ENCODE measurements at regions not wholly inside any gene's neighbourhood (a gene's known extent, or its start where the extent isn't known, plus 50 kb on each side); places are given as distances from the start of the nearest gene placed in this dataset.

- no peak for DNase-seq
Measured at GRCh38 chr10:110355141-110355831, 50.6 kb upstream of the SMNDC1 start.

DNA sequence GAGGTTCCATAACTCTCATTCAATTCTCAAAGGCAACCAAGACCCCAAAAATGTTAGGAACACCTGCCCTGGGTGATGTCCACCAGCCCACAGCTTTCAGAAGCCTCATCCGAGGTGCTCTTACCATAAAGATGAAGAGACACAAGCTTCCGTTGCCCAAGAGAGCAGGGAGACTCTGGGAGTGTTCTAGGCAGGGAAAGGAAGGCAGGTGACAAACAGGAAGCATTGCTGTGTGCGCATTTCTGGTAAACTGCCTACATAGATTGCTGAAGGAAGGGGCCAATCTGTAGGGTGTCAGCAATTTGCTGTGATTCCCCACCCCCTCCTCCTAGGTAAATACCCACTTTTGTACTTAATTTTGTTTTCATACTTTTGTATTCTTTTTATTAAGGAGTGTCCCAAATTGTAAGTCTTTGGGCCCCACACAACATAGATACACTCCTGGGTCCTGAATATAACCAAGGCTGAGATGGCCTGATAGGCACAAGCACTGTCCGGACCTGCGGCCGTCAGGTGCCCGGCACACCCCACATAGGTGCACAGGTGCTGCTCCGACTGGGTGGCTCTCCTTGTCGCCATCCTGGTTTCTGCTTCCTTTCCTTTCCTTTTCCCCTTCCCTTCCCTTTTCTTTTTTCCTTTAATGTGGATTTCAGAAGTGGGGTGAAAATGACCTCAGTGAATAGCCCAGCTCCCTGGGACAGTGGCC, 51.4 kb upstream of the SMNDC1 start:
- DNase-seq, result peak; percentile 16

GRCh38 chr10:110356628-110357245, 52.0 kb upstream of the SMNDC1 start:
- peak; percentile 57 for DNase-seq

DNA sequence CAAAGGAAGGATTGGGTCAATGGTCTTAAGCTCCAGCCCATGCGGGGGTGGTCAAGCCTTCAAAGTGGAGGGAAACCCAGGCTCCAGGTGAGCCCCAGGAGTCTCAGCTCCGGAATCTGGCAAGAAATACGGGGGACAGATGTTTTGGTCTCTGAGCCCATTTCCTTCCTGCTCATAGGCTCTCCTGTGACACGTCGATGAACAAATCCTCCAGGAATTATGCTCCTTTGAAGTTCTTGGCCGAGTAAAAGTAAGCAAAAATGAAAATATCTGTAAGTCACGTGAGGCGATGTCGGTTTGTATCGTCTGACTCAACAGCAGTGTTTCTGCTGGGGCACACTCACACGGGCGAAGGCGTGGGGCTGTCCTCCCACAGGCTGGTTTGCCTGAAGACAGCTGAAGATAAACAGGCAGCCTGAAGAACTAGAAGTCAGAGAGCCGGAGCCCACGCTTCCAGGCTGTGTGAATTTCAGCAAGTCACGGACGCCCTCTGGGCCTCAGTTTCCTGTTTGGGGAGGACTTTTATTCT, 52.6 kb upstream of the SMNDC1 start:
- peak; percentile 58 for DNase-seq

DNA sequence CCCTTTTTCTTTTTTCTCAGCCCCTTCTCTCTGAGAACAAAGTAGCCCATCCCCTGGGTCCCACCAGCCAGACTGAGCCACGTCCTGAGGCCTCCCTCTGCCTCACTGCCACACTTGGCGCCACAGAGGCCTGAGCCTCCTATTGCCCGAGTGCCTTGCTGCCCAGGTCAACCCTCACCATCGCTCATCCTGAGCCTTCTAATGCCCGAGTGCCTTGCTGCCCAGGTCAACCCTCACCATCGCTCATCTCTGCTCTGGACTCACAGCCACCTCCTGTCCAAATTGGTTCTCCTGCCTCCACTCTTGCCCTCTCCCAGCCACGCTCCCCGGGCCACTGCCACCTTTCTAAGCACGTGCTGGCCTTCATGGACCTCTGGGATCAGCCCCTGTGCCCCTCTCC, 53.2 kb upstream of the SMNDC1 start:
- DNase-seq, result no peak

DNA sequence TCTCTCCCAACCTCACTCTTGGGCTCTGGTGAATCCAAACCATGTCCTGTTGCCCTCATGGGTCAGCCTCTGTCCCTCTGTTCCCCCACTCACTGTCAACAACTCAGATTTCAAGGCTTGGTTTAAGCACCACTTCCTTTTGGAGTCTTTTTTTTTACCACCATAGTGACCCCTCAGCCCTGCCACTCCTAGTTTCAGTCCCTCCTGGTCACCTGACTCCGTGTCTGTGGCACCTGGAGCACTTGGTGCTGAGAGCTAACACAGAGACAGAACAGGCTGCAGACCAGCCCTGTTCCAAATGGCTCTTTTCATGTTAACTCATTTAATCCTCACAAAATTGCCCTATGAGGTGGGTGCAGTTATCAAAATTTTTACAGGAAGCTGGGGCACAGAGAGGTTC, 53.6 kb upstream of the SMNDC1 start:
- no peak for DNase-seq

DNA sequence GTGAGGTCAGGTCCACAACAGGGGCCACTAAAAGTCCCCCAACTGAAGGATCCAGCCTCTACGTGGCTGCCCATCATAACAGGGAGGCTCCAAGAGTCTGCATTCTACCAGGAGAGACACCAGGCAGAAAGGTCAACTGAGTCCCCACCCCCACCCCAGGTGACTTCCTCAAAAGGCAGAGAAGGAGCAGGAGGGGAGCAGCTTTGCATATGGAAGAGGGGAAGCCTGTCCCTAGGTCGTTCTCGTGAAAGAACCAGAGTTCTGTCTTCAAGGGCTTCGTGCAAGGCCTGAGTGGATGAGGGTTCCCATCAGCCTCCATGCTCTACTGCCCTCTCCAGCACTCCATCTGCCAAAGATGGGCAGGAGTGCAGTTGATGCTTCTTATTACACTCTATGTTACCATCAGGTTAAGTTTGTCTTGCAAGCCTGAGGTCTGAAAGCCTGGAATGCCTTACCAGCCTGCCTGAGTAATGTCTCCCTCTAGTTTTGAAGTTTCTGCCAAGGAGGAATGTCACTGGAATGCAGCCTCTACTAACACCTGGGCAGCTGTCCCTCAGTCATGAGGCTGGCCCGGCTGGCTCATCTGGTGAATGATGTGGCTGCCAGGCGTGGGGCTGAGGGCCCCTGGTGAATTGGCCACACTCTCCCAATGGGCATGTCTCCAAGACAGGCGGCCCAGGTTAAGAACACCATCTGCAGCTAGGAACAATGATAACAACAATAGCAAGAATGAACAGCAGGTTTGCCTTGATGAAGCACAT, 54.3 kb upstream of the SMNDC1 start:
- DNase-seq, result no peak

DNA sequence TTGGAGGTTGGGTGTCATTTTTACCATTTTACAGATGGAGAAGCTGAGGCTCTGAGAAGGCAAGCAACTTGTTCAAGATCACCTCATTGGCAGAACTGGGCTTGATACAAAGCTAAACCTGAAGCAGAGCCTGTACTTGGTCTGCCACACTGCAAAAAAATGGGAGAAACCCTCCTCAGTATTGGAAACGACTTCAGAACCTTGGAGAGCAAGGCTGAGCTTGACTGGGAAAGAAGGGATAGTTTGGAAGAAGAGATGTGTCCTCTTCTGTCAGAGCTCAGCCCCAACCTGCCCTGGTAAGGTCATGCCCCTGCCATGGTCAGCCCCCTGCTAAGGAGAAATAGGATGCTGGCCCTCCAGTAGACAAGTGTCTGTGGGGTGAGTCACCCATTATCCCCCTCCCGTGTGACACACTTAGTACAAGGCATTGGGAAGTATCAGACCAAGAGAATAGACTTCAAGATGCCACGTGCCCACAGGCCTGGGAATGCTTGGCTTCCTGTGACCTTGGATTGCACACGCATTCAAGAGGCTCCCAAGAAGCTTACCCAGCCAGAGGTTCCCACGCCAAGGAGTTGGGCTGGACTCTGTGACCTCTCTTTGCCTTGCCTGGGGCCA, 56.2 kb upstream of the SMNDC1 start:
- DNase-seq, result no peak

GRCh38 chr10:110361800-110362456, 57.2 kb upstream of the SMNDC1 start:
- DNase-seq, result no peak

DNA sequence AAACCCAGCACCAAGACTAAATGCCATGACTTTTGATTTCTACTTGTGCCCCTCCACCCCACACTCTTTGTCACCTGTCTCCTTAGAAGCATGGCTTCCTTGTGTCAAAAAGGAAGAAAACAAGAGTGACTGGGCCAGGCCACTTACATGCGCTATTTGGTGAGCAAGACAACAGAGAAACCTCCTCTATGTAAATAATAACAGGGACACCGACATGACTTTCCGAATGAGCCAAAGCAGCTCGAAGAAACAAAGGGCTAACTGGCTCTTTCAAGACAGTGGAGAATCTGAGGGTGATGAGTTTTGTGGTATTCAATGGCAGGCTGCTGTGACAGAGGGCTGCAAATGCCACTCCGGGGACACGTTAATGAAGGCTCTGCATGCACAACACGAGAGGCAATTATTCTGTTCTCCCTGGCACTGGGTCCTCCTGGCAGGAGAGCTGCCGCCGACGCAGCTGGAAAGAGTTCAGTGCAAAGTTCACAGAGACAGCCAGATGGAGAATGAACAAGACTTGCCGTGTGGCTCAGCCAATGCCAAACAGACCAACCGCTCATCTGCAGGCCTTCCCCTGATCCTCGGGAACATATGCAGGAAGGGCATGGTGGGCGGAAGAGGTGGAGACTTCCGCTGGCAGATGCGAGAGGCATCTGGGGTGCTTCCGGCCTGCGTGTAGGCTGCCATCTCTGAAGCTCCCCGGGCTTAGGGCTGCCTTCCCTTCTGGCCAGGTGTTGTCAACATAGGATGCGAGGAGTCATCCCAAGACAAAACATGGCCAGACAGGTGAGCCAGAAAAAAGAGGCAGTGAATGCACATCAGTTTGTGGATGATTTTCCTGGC, 59.1 kb upstream of the SMNDC1 start:
- peak; percentile 14 for DNase-seq

- no peak for DNase-seq
Measured at GRCh38 chr10:110364531-110364937, 59.8 kb upstream of the SMNDC1 start.

DNA sequence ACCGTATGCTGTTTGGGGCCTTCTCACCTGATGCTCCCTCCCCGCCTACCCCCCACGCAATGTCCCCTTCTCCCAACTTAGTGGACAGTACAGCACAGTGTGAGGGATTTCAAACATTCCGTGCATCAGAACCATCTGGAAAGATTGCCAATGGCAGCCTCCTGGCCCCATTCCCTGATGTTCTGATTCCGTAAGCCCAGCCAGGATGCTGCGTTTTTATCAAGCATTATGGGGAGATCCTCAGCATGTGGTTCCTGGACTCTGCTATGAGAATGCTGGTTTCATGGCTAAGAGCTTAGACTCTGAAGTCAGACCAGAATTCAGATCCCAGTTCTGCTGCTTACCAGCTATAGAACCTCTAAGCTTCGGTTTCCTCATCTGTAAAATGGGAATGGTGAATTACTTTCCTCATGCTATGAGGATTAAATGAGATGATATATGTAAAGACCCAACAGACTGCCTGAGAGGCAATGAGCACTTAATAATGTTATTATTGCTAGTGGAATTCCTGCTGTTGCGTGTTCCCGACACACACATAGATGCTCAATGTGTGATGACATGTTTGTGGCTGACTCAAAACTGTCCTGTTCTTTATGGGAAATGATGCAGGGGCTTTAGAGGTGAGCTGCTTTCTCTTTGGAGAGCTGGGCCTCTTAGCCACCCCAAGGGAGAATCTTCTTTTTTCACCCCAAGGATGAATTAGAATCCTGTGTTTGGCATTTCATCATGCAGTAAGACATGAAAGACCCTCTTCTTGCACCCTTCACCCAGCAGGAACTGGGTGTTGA, 60.8 kb upstream of the SMNDC1 start:
- DNase-seq, result no peak

DNA sequence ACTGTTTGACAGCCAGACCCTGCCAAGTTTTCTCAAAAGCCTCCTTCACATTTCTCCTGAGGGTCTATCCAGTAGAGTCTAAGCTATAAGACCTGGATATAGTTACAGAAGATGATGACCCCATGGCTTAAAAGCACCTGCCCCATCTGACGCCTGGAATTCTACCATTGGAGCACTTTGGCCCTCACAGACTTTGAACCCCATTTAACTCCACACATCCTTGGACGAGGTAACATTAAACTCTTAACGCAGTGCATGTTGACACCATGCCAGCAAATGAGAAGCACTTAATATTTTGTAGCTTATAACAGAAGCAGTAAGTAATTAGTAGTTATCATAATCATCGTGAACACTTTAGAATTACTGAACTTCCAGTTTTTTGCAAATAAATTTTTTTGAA, 61.9 kb upstream of the SMNDC1 start:
- no peak for DNase-seq

- no peak for DNase-seq
Measured at GRCh38 chr10:110368002-110368401, 63.3 kb upstream of the SMNDC1 start.

DNA sequence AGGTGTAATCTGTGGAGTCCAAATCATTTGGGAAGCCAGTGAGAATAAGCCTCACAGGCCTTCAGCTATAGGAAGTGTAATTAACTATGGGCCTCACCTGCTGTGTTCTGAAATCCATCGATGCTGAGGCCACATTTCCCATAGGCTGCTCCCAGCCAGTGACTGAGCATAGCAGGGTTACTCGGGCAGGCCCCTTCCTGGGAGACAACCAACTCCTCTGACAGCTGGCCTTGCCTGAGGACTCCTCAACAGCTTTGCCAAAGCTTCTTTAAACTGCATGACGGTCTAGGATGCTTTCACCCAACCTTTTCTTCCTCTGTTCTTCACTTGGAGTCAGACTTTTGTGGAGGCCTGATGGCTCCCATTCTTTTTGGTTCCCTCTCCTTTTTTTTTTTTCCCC, 63.8 kb upstream of the SMNDC1 start:
- DNase-seq, result no peak

GRCh38 chr10:110370006-110370405, 65.3 kb upstream of the SMNDC1 start:
- DNase-seq, result no peak

DNA sequence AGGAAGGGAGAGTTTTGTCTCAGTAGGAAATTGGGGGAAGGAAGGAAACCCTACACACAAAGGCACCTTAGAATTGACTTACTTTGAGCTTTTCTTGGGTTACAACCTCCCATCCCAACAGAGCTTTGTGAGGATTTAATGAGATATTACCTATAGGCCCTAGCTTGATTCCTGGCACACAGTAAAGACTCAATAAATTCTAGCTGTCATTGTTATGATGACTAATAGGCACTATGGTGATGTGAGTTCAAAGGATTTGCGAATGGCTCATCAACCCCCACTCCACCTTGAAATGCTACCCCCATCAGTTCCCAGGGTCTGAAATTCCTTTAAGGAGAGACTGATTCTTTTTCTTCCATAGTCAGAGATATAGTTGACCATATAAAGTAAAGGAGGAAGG, 67.9 kb upstream of the SMNDC1 start:
- DNase-seq, result no peak

GRCh38 chr10:110373059-110373458, 68.3 kb upstream of the SMNDC1 start:
- no peak for DNase-seq

- no peak for DNase-seq
Measured at GRCh38 chr10:110373857-110374654, 69.3 kb upstream of the SMNDC1 start.

- DNase-seq, result no peak
Measured at GRCh38 chr10:110375121-110375520, 70.4 kb upstream of the SMNDC1 start.

Measured in activated CD4-positive, alpha-beta T cell treated with anti-CD3 and anti-CD28 coated beads, Interleukin-2, amount 50 U/mL, for 1 hour (primary cell).